ENCODE measurements at regions not wholly inside any gene's neighbourhood (a gene's known extent, or its start where the extent isn't known, plus 50 kb on each side); places are given as distances from the start of the nearest gene placed in this dataset.
A peak's percentile ranks its signal among the peaks of the same experiment; 100 is the strongest.

DNA sequence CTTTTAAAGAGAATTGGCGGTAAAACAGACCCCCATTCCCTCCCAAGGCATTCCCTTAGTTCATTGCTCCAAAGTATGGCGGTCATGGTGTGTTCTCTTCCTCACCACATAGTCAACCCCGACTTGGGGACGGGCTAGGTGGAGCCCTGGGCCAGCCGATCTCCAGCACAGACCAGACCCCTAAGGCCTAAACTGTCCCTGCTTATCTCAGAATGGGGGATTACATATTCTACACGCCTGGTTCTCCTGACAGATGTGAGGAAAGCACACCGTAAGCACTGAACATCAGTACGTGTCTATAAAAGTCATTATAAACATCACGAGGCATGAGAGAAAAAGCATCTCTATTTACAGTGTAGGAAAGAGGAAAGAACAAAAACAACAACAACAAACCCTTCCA lies 244.5 kb upstream of the STT3B start:
- Histone ChIP-seq H3K9me3 (ENCODE audit: low read length) (no peaks in the 10 kb centered on the region), H3K36me3 (ENCODE audit: insufficient read depth, low read length) (no peaks in the 10 kb centered on the region), H3K4me1 (ENCODE audit: insufficient read depth, low read length) (peaks cover 30% of the 10 kb centered on the region), H2AFZ (ENCODE audit: low read depth, low read length) (peak overlapping the region; percentile 78), H3K27me3 (ENCODE audit: insufficient read depth, low read length) (no peaks in the 10 kb centered on the region), H3K4me3 (ENCODE audit: low read length) (no peak overlapping the region)

DNA sequence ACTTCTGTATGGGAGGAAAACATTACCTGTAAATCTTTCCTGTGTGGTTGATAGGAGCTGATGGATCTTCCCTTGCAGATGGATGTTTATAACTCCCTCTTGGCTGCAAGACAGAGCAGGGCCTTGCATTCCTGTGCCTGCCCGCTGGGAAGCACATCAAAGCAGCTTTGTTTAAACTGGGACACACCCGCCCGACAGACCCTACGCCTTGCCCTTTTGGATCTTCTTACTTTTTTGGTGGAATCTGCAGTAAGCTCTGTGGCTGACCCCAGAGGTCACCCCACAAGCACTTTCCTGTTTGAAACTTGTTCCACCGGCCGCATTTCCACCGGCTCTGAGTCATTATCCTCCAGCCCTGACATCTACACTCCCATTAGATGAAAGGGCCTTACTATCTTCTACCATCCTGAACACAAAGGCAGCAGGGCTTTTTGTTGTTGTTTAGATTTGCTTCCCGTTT lies 244.1 kb upstream of the STT3B start:
- peak overlapping the region; percentile 78 for H2AFZ ChIP-seq (ENCODE audit: low read depth, low read length)
- H3K4me3 ChIP-seq (ENCODE audit: low read length), result peak overlapping the region; percentile 6
- no peaks in the 10 kb centered on the region for H3K27me3 ChIP-seq (ENCODE audit: insufficient read depth, low read length)
- H3K9me3 ChIP-seq (ENCODE audit: low read length), result no peaks in the 10 kb centered on the region
- peaks cover 30% of the 10 kb centered on the region for H3K4me1 ChIP-seq (ENCODE audit: insufficient read depth, low read length)
- no peaks in the 10 kb centered on the region for H3K36me3 ChIP-seq (ENCODE audit: insufficient read depth, low read length)

DNA sequence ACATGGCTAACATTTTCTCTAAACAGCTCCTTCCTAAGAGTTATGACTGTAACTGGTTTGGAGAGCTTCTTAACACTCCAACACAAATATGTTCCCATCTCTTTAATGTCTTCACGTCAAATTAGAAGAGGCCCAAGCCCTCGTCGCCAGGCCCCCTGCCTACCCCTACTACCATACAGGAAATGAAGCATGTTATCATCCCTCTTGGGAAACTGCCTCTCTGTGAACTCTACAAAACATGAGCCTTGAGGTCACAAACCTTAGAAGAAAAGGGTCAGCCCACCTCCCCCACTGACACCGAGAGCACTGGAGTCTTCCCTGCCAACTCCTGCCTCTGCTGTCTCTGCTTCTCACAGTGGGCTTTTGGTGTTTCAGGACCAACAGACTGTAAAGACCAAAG lies 243.1 kb upstream of the STT3B start:
- no peaks in the 10 kb centered on the region for H3K27me3 ChIP-seq (ENCODE audit: insufficient read depth, low read length)
- peak overlapping the region; percentile 78 for H2AFZ ChIP-seq (ENCODE audit: low read depth, low read length)
- H3K36me3 ChIP-seq (ENCODE audit: insufficient read depth, low read length), result no peaks in the 10 kb centered on the region
- H3K4me3 ChIP-seq (ENCODE audit: low read length), result no peak overlapping the region
- peaks cover 30% of the 10 kb centered on the region for H3K4me1 ChIP-seq (ENCODE audit: insufficient read depth, low read length)
- no peaks in the 10 kb centered on the region for H3K9me3 ChIP-seq (ENCODE audit: low read length)

DNA sequence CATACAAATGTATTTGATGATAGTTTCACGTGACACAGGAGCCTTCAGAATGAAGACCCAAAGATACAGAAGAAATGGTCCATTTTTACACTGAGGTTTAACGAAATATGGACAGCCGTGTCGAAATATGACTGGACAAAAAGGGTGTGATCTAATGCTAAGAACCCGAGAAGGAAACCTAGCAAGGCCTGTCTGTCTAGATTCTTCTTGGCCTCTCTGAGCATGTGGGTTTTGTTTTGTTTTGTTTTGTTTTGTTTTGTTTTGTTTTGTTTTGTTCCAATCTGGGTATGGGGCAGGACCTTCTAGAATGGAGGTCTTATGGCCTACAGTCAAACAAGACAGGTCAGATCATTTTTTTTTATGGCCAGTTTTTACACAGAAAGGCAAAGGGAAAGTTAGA lies 242.7 kb upstream of the STT3B start:
- Histone ChIP-seq H3K9me3 (ENCODE audit: low read length) (no peaks in the 10 kb centered on the region), H3K27me3 (ENCODE audit: insufficient read depth, low read length) (no peaks in the 10 kb centered on the region), H3K4me1 (ENCODE audit: insufficient read depth, low read length) (peaks cover 30% of the 10 kb centered on the region), H3K4me3 (ENCODE audit: low read length) (no peak overlapping the region), H2AFZ (ENCODE audit: low read depth, low read length) (peak overlapping the region; percentile 15), H3K36me3 (ENCODE audit: insufficient read depth, low read length) (no peaks in the 10 kb centered on the region)

DNA sequence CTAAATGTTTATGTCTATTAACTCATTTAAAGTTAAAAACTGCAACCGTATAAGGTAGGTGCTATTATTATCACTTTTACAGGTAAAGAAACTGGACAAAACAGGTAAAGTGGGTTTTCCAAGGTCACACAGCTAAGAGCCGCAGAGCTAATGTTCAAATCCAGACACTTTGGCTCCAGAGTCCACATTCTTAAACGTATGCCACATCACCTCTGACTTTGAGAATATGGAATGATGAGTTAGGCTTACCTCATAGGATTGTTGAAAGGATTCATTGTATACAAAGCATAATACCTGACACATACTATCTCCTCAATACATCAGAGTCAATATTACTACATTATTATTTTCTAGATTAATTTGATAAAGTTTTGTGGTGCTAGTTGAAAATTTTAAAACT lies 240.9 kb upstream of the STT3B start:
- Histone ChIP-seq H3K27me3 (ENCODE audit: insufficient read depth, low read length) (no peaks in the 10 kb centered on the region), H3K4me3 (ENCODE audit: low read length) (no peak overlapping the region), H2AFZ (ENCODE audit: low read depth, low read length) (no peak overlapping the region), H3K4me1 (ENCODE audit: insufficient read depth, low read length) (peaks cover 30% of the 10 kb centered on the region), H3K36me3 (ENCODE audit: insufficient read depth, low read length) (no peaks in the 10 kb centered on the region), H3K9me3 (ENCODE audit: low read length) (no peaks in the 10 kb centered on the region)

DNA sequence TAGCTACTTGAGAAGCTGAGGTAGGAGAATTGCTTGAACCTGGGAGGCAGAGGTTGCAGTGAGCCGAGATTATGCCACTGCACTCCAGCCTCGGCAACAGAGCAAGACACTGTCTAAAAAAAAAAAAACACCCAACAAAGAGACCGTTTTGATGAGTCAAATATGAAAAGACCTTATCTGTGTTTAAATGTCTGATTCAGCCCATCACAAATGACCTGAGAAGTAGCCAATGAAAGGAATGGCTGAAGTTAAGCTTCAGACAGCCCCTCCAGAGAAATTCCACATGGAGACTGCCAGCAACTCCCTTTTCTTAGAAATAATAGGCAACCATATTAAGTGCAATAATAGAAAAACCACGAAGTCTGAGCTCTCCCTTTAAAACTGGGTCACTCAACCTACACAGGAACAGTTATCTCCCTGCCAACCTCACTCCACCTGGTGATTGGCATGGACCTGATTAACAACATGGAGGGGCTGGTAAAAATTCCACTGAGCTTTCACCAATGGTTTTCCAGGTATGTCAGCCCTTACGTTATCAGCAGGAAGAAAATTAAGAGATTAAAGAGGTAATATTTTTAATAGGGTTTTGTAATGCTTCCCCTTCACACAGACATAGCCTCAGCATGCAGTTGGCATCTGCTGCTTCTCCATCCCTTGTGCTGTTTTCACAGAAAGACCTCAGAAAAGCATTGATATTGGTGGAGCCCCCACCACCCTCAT lies 238.1 kb upstream of the STT3B start:
- H3K36me3 ChIP-seq (ENCODE audit: insufficient read depth, low read length), result no peaks in the 10 kb centered on the region
- H3K4me3 ChIP-seq (ENCODE audit: low read length), result no peak overlapping the region
- no peak overlapping the region for H2AFZ ChIP-seq (ENCODE audit: low read depth, low read length)
- no peaks in the 10 kb centered on the region for H3K27me3 ChIP-seq (ENCODE audit: insufficient read depth, low read length)
- H3K9me3 ChIP-seq (ENCODE audit: low read length), result peaks cover 2% of the 10 kb centered on the region
- peaks cover 14% of the 10 kb centered on the region for H3K4me1 ChIP-seq (ENCODE audit: insufficient read depth, low read length)

DNA sequence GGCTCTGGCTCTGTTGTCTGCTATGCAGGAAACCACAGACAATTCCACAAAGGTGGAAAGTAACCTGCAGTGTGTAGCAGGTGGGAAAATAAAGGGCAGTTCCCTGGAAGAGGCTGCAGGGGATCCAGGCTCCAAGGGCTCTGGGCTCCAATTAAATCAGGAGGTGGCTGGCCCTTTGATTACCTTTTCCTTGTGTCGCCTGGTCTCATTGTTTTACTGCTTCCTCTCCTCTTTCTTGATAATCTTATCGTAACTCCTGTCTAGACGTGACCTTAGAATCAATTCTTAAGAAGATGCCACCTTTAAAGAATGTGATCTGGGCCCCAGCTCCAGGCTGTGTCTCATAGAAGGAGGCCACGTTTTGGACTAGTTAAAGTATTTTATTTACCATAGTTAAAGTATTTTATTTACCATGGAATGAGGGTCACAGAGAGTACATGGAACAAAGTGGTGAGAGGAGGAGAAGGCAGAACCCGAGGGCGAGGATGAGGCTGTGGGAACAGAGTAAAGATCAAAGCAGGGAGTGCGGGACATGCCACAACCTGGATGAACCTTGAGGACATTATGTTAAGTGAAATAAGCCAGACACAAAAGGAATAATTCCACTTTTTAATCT lies 237.5 kb upstream of the STT3B start:
- H3K4me1 ChIP-seq (ENCODE audit: insufficient read depth, low read length), result peaks cover 8% of the 10 kb centered on the region
- no peaks in the 10 kb centered on the region for H3K27me3 ChIP-seq (ENCODE audit: insufficient read depth, low read length)
- H3K9me3 ChIP-seq (ENCODE audit: low read length), result peaks cover 2% of the 10 kb centered on the region
- H3K36me3 ChIP-seq (ENCODE audit: insufficient read depth, low read length), result no peaks in the 10 kb centered on the region
- H2AFZ ChIP-seq (ENCODE audit: low read depth, low read length), result no peak overlapping the region
- no peak overlapping the region for H3K4me3 ChIP-seq (ENCODE audit: low read length)

DNA sequence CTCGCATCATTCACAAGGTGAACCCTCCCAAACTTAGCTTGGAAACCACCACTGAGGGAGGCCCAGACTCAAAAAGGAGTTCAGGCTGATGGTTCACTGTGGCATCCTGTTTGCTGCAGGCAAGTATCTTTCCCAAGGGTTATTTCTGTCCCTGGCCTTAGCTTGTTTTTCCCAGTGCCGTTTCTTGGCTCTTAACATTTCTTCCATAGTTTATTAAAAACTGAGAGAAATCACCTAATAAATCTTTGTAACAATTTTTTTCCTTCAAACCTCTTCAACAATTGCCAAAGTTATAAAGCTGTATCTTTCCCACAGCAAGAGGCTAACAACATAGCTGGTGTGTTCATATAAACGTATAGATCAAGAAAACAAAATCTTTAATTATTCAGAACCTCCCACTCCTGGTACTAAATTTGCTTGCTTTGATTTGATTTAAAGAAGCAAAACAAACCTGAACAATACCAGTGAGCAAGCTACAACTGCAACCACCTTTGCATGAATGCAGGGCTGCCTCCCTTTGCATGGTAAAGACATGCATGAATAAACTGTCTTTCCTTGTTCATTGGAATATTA lies 234.9 kb upstream of the STT3B start:
- Histone ChIP-seq H3K27me3 (ENCODE audit: insufficient read depth, low read length) (no peaks in the 10 kb centered on the region), H3K4me1 (ENCODE audit: insufficient read depth, low read length) (no peaks in the 10 kb centered on the region), H3K9me3 (ENCODE audit: low read length) (peaks cover 2% of the 10 kb centered on the region), H3K36me3 (ENCODE audit: insufficient read depth, low read length) (no peaks in the 10 kb centered on the region), H2AFZ (ENCODE audit: low read depth, low read length) (no peak overlapping the region), H3K4me3 (ENCODE audit: low read length) (no peak overlapping the region)

DNA sequence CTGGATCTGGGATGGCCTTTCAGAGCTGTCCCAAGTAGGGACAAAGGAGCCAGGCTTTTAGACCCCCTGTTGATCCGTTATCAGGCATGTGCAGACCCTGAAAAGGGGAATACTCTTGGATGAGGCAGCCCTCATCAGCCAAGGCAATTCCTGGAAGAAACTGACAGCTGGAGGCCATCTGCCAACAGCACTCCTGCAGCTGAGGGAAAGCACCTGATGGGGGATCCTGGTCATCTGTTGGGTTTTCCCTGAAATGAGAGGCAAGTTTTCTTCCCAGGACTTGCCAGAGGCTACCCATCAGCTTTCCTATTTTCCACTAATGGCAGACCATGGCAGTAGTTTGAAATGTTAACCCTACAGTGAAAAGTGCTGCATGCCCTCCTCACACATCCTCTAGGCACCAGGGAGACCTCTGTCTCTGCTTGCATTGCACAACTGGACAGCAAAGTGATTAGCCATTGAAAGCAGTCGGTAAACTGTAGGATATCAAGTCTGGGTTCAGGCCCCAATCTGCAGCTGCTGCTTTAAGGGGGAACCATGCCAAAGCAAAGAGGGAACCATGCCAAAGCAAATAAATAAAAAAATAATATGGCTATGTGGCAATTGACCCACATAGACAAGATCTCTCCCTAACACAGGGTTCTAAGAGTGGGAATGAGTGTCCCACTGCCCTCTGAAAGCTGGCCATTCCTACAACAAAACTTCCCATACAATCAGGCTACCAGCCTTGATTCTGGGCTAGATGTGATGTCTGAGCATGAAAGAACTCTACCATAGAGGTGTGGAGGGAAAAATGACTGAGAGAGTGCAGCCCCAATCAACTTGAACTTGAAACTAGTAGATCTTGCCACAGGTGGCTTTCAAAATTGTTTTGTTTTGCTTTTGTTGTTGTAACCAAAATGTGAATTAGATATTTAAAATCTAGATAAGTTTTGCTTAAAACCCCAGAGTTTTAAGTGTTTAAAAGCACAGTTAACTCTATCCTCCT lies 232.0 kb upstream of the STT3B start:
- H3K9me3 ChIP-seq (ENCODE audit: low read length), result peaks cover 2% of the 10 kb centered on the region
- no peaks in the 10 kb centered on the region for H3K4me1 ChIP-seq (ENCODE audit: insufficient read depth, low read length)
- no peaks in the 10 kb centered on the region for H3K27me3 ChIP-seq (ENCODE audit: insufficient read depth, low read length)
- H3K4me3 ChIP-seq (ENCODE audit: low read length), result no peak overlapping the region
- no peaks in the 10 kb centered on the region for H3K36me3 ChIP-seq (ENCODE audit: insufficient read depth, low read length)
- no peak overlapping the region for H2AFZ ChIP-seq (ENCODE audit: low read depth, low read length)

DNA sequence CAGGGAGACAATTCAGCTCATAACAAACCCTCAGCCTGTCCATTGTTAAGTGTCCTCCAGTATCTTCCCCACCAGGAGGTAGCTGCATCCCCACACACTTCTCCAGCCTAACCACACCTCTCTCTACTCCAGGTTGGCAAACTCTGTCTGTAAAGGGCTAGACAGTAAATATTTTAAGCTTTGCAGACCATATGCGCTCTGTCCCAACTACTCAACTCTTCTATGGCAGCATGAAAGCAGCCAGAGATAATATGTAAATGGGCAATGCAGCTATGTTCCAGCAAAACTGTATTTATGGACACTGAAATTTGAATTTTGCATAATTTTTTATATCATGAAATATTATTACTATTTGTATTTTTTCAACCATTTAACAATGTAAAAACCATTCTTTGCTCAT lies 230.4 kb upstream of the STT3B start:
- Histone ChIP-seq H3K27me3 (ENCODE audit: insufficient read depth, low read length) (no peaks in the 10 kb centered on the region), H2AFZ (ENCODE audit: low read depth, low read length) (no peak overlapping the region), H3K9me3 (ENCODE audit: low read length) (peaks cover 2% of the 10 kb centered on the region), H3K4me3 (ENCODE audit: low read length) (no peak overlapping the region), H3K36me3 (ENCODE audit: insufficient read depth, low read length) (no peaks in the 10 kb centered on the region), H3K4me1 (ENCODE audit: insufficient read depth, low read length) (no peaks in the 10 kb centered on the region)

DNA sequence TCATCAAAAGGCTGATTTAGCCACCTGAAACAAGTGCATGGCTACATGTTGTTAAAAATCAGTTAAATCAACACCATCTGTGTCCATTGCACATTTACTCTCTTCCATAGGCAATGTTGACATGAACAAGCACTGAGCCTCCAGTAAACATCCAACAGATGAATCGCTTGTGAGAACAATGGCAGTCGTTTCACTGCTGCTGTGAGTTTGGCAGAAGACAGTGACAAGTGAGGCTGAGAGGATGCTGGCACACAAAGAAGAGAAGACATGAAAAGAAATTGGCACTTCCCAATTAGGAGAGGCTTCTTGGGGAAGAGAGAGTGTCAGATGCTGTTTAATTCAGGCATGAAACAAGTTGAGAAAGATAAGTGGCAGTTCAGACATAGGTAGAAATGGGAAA lies 227.4 kb upstream of the STT3B start:
- Histone ChIP-seq H3K4me1 (ENCODE audit: insufficient read depth, low read length) (no peaks in the 10 kb centered on the region), H3K9me3 (ENCODE audit: low read length) (no peaks in the 10 kb centered on the region), H3K4me3 (ENCODE audit: low read length) (no peak overlapping the region), H3K36me3 (ENCODE audit: insufficient read depth, low read length) (no peaks in the 10 kb centered on the region), H2AFZ (ENCODE audit: low read depth, low read length) (no peak overlapping the region), H3K27me3 (ENCODE audit: insufficient read depth, low read length) (no peaks in the 10 kb centered on the region)

DNA sequence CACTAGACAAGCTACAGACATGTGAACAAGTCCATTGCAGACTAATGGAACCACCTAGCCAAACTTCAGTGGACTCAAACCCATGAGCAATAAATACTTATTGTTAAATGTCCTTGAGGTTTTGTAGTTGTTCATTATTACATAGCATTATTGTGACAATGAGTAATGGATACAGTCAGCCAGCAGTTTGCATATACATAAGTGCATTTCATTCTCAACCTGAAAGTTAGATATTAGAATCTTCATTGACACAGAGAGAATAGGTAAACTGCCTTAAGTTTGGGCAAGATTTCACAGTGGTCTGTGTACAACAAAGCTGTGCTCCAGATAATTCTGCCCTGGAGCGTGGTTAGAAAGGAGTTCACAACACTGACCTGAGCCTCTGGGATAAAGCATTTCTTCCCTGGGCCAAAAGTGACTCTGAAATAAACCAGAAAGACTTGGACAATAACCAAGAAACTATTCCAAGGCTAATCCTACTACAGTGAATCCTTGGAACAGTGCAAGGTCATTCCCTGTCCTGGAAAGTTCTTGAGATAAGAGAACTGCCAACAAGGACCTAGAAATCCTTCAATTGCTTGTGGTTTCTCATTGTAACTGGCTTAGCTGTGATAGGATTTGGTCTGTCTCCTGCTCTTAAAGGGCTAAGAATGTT lies 225.5 kb upstream of the STT3B start:
- no peaks in the 10 kb centered on the region for H3K36me3 ChIP-seq (ENCODE audit: insufficient read depth, low read length)
- peaks cover 13% of the 10 kb centered on the region for H3K4me1 ChIP-seq (ENCODE audit: insufficient read depth, low read length)
- H3K27me3 ChIP-seq (ENCODE audit: insufficient read depth, low read length), result no peaks in the 10 kb centered on the region
- no peaks in the 10 kb centered on the region for H3K9me3 ChIP-seq (ENCODE audit: low read length)
- no peak overlapping the region for H3K4me3 ChIP-seq (ENCODE audit: low read length)
- no peak overlapping the region for H2AFZ ChIP-seq (ENCODE audit: low read depth, low read length)

Data from neuron (in vitro differentiated cells).